MCF 10A (cell line): ENCODE measurements at regions not wholly inside any gene's neighbourhood (a gene's known extent, or its start where the extent isn't known, plus 50 kb on each side); places are given as distances from the start of the nearest gene placed in this dataset.

Source experiments
- BruUV-seq: library from RNA; stranded (reverse); fragments of 400-500 nt; replicated peaks from 2 replicates; lab custom pipeline; 2021; lab: Mats Ljungman, UMichigan
- CTCF ChIA-PET: fragments of 300-600 bp; sonication (Branson Sonifier 250); formaldehyde crosslinking; extraction: SDS; loops from one replicate; lab custom pipeline; 2021; ENCODE audit warnings: antibody characterized with exemption, inconsistent platforms; lab: Yijun Ruan, JAX
- POLR2A ChIA-PET: fragments of 300-600, 350-650 bp; sonication (Branson Sonifier 250); formaldehyde crosslinking; extraction: SDS; loops from one replicate; lab custom pipeline; 2020; ENCODE audit warnings: antibody characterized with exemption, inconsistent platforms; lab: Yijun Ruan, JAX
- DNase-seq: peaks from one replicate; pipeline ENCODE4 v3.0.0-alpha.2; 2018; ENCODE audit not compliant: unreplicated experiment
- H3K27ac Mint-ChIP-seq: one replicate; pipeline ENCODE4 v1.8.0; 2022; ENCODE audit warnings: mild to moderate bottlenecking, low read depth, mixed read lengths; ENCODE audit not compliant: unreplicated experiment
- H3K27me3 Mint-ChIP-seq: one replicate; pipeline ENCODE4 v1.8.0; 2022; ENCODE audit warnings: mixed read lengths; ENCODE audit not compliant: insufficient read depth, unreplicated experiment
- H3K36me3 Mint-ChIP-seq: one replicate; pipeline ENCODE4 v1.8.0; 2022; ENCODE audit warnings: mild to moderate bottlenecking, moderate library complexity, mixed read lengths; ENCODE audit not compliant: insufficient read depth, unreplicated experiment
- H3K4me1 Mint-ChIP-seq: one replicate; pipeline ENCODE4 v1.8.0; 2022; ENCODE audit warnings: mixed read lengths; ENCODE audit not compliant: insufficient read depth, unreplicated experiment
- H3K4me3 Mint-ChIP-seq: one replicate; pipeline ENCODE4 v1.8.0; 2022; ENCODE audit warnings: mild to moderate bottlenecking, moderate library complexity, mixed read lengths; ENCODE audit not compliant: unreplicated experiment
- H3K9me3 Mint-ChIP-seq: one replicate; pipeline ENCODE4 v1.8.0; 2022; ENCODE audit warnings: mixed read lengths; ENCODE audit not compliant: unreplicated experiment
- intact Hi-C: fragments of 100-400 bp; cut with micrococcal nuclease; formaldehyde crosslinking; loops from 2 replicates; pipeline ENCODE4 v1.14.1; 2022
- TF ChIP-seq, protein P1 (sequence below): fragments of 200-600 bp; IDR thresholded peaks from one replicate; pipeline ENCODE4 v1.8.0; 2022; ENCODE audit warnings: antibody characterized with exemption, mild to moderate bottlenecking; ENCODE audit not compliant: unreplicated experiment

GRCh38 chr17:77400445-77400870, 259.7 kb downstream of the SEC14L1 start:
- no peak for DNase-seq
- intact Hi-C loops = no loop called here
- no TSS peak for BruUV-seq
- Mint-ChIP-seq H3K4me3 (no peak overlapping the region), H3K27ac (peak overlapping the region; percentile 75), H3K9me3 (no peaks in the 10 kb centered on the region), H3K4me1 (peaks cover 24% of the 10 kb centered on the region), H3K27me3 (no peaks in the 10 kb centered on the region), H3K36me3 (peaks cover 41% of the 10 kb centered on the region)
- CTCF ChIA-PET = interaction anchor here (0.5 to 1.0 kb wide), 5 partner anchors 10 to 668 kb away, joined by 3 to 4 read pairs (median 3); no protein-coding TSS in a partner anchor
- POLR2A ChIA-PET = no interaction called here
- TF ChIP-seq, protein P1, sequence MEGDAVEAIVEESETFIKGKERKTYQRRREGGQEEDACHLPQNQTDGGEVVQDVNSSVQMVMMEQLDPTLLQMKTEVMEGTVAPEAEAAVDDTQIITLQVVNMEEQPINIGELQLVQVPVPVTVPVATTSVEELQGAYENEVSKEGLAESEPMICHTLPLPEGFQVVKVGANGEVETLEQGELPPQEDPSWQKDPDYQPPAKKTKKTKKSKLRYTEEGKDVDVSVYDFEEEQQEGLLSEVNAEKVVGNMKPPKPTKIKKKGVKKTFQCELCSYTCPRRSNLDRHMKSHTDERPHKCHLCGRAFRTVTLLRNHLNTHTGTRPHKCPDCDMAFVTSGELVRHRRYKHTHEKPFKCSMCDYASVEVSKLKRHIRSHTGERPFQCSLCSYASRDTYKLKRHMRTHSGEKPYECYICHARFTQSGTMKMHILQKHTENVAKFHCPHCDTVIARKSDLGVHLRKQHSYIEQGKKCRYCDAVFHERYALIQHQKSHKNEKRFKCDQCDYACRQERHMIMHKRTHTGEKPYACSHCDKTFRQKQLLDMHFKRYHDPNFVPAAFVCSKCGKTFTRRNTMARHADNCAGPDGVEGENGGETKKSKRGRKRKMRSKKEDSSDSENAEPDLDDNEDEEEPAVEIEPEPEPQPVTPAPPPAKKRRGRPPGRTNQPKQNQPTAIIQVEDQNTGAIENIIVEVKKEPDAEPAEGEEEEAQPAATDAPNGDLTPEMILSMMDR = no peak

DNA sequence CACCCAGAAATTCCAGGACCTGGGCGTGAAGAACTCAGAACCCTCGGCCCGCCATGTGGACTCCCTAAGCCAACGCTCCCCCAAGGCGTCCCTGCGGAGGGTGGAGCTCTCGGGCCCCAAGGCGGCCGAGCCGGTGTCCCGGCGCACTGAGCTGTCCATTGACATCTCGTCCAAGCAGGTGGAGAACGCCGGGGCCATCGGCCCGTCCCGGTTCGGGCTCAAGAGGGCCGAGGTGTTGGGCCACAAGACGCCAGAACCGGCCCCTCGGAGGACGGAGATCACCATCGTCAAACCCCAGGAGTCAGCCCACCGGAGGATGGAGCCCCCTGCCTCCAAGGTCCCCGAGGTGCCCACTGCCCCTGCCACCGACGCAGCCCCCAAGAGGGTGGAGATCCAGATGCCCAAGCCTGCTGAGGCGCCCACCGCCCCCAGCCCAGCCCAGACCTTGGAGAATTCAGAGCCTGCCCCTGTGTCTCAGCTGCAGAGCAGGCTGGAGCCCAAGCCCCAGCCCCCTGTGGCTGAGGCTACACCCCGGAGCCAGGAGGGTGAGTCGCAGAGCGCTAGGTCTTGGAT, 261.5 kb downstream of the SEC14L1 start:
- intact Hi-C loops = no loop called here
- Mint-ChIP-seq H3K27ac (no peak overlapping the region), H3K4me1 (peaks cover 37% of the 10 kb centered on the region), H3K27me3 (no peaks in the 10 kb centered on the region), H3K9me3 (no peaks in the 10 kb centered on the region), H3K36me3 (peaks cover 28% of the 10 kb centered on the region), H3K4me3 (no peak overlapping the region)
- no peak for DNase-seq
- TSS peak; percentile 60 for BruUV-seq
- POLR2A ChIA-PET = interaction anchor here (1.2 kb wide), 1 partner anchor 26 kb away, joined by 3 read pairs; no protein-coding TSS in a partner anchor
- TF ChIP-seq, protein P1 = no peak
- CTCF ChIA-PET = interaction anchor here (1.6 kb wide), 1 partner anchor 72 kb away, joined by 4 read pairs; no protein-coding TSS in a partner anchor

DNA sequence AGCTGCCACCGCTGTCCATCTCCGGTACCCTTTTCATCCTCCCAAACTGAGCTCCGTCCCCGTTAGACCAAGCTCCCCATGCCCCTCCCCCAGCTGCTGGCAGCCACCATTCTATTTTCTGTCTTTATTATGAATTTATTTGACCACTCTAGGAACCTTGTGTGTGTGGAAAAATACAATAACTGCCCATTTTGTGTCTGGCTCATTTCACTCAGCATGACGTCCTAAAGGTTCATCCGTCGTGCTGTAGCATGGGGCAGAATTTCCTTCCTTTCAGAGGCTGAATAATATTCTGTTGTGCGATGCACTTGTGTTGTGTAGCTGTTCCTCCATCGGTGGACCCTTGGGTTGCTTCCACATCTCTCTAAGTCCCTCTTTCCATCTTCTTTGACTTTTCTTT, 263.1 kb downstream of the SEC14L1 start:
- peaks cover 26% of the 10 kb centered on the region for H3K36me3 Mint-ChIP-seq
- CTCF ChIA-PET = interaction anchor here (0.6 kb wide), 1 partner anchor 11 kb away, joined by 3 read pairs; no protein-coding TSS in a partner anchor
- POLR2A ChIA-PET = interaction anchor here (0.5 to 1.2 kb wide), 2 partner anchors 24 to 25 kb away, joined by 3 read pairs; no protein-coding TSS in a partner anchor
- H3K4me1 Mint-ChIP-seq = peaks cover 51% of the 10 kb centered on the region
- no peaks in the 10 kb centered on the region for H3K27me3 Mint-ChIP-seq
- H3K4me3 Mint-ChIP-seq = no peak overlapping the region
- DNase-seq = no peak
- intact Hi-C loops = no loop called here
- BruUV-seq = no TSS peak
- peak overlapping the region; percentile 61 for H3K27ac Mint-ChIP-seq
- no peaks in the 10 kb centered on the region for H3K9me3 Mint-ChIP-seq
- TF ChIP-seq, protein P1 = no peak

DNA sequence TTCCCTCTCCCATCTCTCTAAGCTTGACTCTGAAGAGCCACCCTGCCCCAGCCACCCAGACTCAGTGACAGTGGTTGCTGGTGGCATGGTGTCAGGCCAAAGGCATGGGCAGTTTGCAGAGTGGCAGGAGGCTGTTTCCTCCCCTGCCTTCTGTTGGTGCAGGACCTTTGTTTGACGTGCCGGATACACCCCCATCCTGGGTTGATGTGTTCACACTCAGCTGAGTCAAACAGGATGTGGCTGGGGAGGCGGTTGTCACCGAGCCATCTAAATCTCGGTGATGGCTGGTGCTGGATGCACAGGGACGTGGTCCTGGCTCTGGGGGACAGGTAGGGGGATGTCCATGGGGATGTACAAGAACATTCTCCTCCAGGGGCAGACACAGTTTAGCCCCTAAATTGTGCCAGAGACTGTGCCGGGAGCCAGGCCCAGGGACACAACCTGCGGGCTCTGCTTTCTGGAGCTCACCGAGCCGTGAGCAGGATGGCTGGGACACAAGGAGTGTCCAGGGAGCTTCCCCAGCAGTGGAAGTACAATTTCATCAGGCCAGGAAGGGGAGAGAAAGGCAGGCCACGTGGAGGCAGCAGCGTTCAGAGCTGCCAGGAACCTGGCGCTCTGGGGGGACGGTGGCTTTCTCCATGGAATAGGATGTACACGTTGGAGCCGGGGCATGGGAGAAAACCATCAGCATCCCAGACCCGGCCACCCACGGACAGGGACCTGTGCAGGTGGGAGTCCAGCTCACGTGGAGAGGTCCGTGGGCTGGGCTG, 264.2 kb downstream of the SEC14L1 start:
- ChIA-PET POLR2A (no interaction called here), CTCF (interaction anchor here (0.7 kb wide), 1 partner anchor 64 kb away, joined by 4 read pairs; no protein-coding TSS in a partner anchor)
- Mint-ChIP-seq H3K27ac (peak overlapping the region; percentile 61), H3K36me3 (peaks cover 27% of the 10 kb centered on the region), H3K4me1 (peaks cover 56% of the 10 kb centered on the region), H3K9me3 (no peaks in the 10 kb centered on the region), H3K4me3 (no peak overlapping the region), H3K27me3 (no peaks in the 10 kb centered on the region)
- BruUV-seq = no TSS peak
- DNase-seq = peak; percentile 66
- TF ChIP-seq, protein P1 = no peak
- intact Hi-C loops = loop anchor here (5.0 kb wide), 1 partner anchor 38 kb away; no protein-coding TSS in a partner anchor
